Liver (tissue), 8 donors: ENCODE measurements at regions not wholly inside any gene's neighbourhood (a gene's known extent, or its start where the extent isn't known, plus 50 kb on each side); places are given as distances from the start of the nearest gene placed in this dataset.

ENCODE experiments used
- DNase-seq: peaks from one replicate; pipeline ENCODE4 v3.0.0-alpha.2; 2017; ENCODE audit warnings: low spot score
- H3K27ac ChIP-seq, 2 donors: one replicate each; pipeline ENCODE4 v1.7.0; 2013; ENCODE audit warnings: inconsistent platforms in 2 of 2, low read length in 2 of 2, control low read depth in 1 of 2, low read depth in 1 of 2, mild to moderate bottlenecking in 1 of 2
- H3K27me3 ChIP-seq, 4 donors: one replicate each; pipeline versions ENCODE4 v1.6.1 to v1.7.0; 2013; ENCODE audit warnings: low read length in 3 of 4, inconsistent platforms in 1 of 4, mild to moderate bottlenecking in 1 of 4, moderate library complexity in 1 of 4; ENCODE audit not compliant: control insufficient read depth in 4 of 4, insufficient read depth in 4 of 4
- H3K36me3 ChIP-seq, 4 donors: one replicate each; pipeline versions ENCODE4 v1.6.1 to v1.7.0; 2013; ENCODE audit warnings: low read length in 3 of 4, mild to moderate bottlenecking in 3 of 4, low read depth in 1 of 4, moderate library complexity in 1 of 4; ENCODE audit not compliant: control insufficient read depth in 4 of 4, insufficient read depth in 3 of 4
- H3K4me1 ChIP-seq, 4 donors: one replicate each; pipeline versions ENCODE4 v1.6.1 to v1.7.0; 2013; ENCODE audit warnings: low read length in 3 of 4, mild to moderate bottlenecking in 3 of 4, moderate library complexity in 1 of 4; ENCODE audit not compliant: control insufficient read depth in 4 of 4, insufficient read depth in 4 of 4
- H3K4me3 ChIP-seq, 3 donors: one replicate each; pipeline versions ENCODE4 v1.6.1 to v1.7.0; 2013; ENCODE audit warnings: low read length in 3 of 3, control low read depth in 1 of 3, low read depth in 1 of 3, mild to moderate bottlenecking in 1 of 3
- H3K9ac ChIP-seq, 2 donors: one replicate each; pipeline ENCODE4 v1.7.0; 2013; ENCODE audit warnings: low read length in 2 of 2, mild to moderate bottlenecking in 2 of 2, moderate library complexity in 2 of 2, control low read depth in 1 of 2, low read depth in 1 of 2
- H3K9me3 ChIP-seq, 4 donors: one replicate each; pipeline versions ENCODE4 v1.6.1 to v1.7.0; 2013; ENCODE audit warnings: low read length in 3 of 4; ENCODE audit not compliant: control insufficient read depth in 4 of 4
- ATF3 ChIP-seq: IDR thresholded peaks from 2 replicates; pipeline ENCODE4 v1.6.1; 2016; ENCODE audit warnings: antibody characterized with exemption
- CTCF ChIP-seq: fragments of 150-350 bp; IDR thresholded peaks from 2 replicates; pipeline ENCODE4 v1.5.1; 2017; ENCODE audit warnings: improper control_type of control experiment, low read depth, low read length; ENCODE audit not compliant: missing input control
- EGR1 ChIP-seq, 2 donors: IDR thresholded peaks; 2 replicates each; pipeline ENCODE4 v1.6.1; 2016 to 2018; ENCODE audit warnings: antibody characterized with exemption in 2 of 2, low read depth in 2 of 2
- FOXA1 ChIP-seq: IDR thresholded peaks from 2 replicates; pipeline ENCODE4 v1.6.1; 2016; ENCODE audit warnings: antibody characterized with exemption
- FOXA2 ChIP-seq: IDR thresholded peaks from 2 replicates; pipeline ENCODE4 v1.6.1; 2016; ENCODE audit warnings: antibody characterized with exemption
- GABPA ChIP-seq, 2 donors: IDR thresholded peaks in 1 of 2; conservative IDR thresholded peaks in 1 of 2; 2 replicates each; pipeline ENCODE4 v1.6.1; 2016; ENCODE audit warnings: antibody characterized with exemption in 2 of 2, mild to moderate bottlenecking in 1 of 2, moderate library complexity in 1 of 2
- HNF4A ChIP-seq, 2 donors: conservative IDR thresholded peaks; 2 replicates each; pipeline ENCODE4 v1.6.1; 2016; ENCODE audit warnings: antibody characterized with exemption in 2 of 2, mild to moderate bottlenecking in 2 of 2
- HNF4G ChIP-seq: IDR thresholded peaks from 2 replicates; pipeline ENCODE4 v1.6.1; 2016; ENCODE audit warnings: antibody characterized with exemption
- JUND ChIP-seq, 2 donors: IDR thresholded peaks; 2 replicates each; pipeline ENCODE4 v1.6.1; 2016; ENCODE audit warnings: antibody characterized with exemption in 2 of 2
- MAX ChIP-seq: IDR thresholded peaks from 2 replicates; pipeline ENCODE4 v1.6.1; 2016; ENCODE audit warnings: antibody characterized with exemption
- NR2F2 ChIP-seq: IDR thresholded peaks from 2 replicates; pipeline ENCODE4 v1.6.1; 2016; ENCODE audit warnings: antibody characterized with exemption
- RAD21 ChIP-seq, 2 donors: IDR thresholded peaks; 2 replicates each; pipeline ENCODE4 v1.6.1; 2016; ENCODE audit warnings: antibody characterized with exemption in 2 of 2, mild to moderate bottlenecking in 2 of 2
- REST ChIP-seq: IDR thresholded peaks from 2 replicates; pipeline ENCODE4 v1.6.1; 2016; ENCODE audit warnings: antibody characterized with exemption, mild to moderate bottlenecking
- RXRA ChIP-seq, 2 donors: IDR thresholded peaks; 2 replicates each; pipeline ENCODE4 v1.6.1; 2017 to 2018; ENCODE audit warnings: antibody characterized with exemption in 2 of 2, mild to moderate bottlenecking in 1 of 2
- SP1 ChIP-seq: IDR thresholded peaks from 2 replicates; pipeline ENCODE4 v1.6.1; 2018; ENCODE audit warnings: antibody characterized with exemption, mild to moderate bottlenecking
- TAF1 ChIP-seq: conservative IDR thresholded peaks from 2 replicates; pipeline ENCODE4 v1.6.1; 2016; ENCODE audit warnings: antibody characterized with exemption, mild to moderate bottlenecking
- YY1 ChIP-seq: IDR thresholded peaks from 2 replicates; pipeline ENCODE4 v1.6.1; 2016; ENCODE audit warnings: antibody characterized with exemption, mild to moderate bottlenecking
- ZBTB33 ChIP-seq: IDR thresholded peaks from 2 replicates; pipeline ENCODE4 v1.6.1; 2016; ENCODE audit warnings: antibody characterized with exemption
- WGBS: extraction: QIAGEN DNeasy Blood & Tissue Kit; methylation state at CpG from one replicate; pipeline ENCODE4 v1.1.7; 2013; 5-methylcytosine and 5-hydroxymethylcytosine counted together
- donor health status: healthy.
- donor health status: healthy.
- donor health status: healthy.
- donor health status: healthy.
- donor health status: healthy.

- TF ChIP-seq RAD21 (IDR thresholded peaks at IDR 0.05) (no peak), FOXA1 (no peak), HNF4G (no peak), YY1 (no peak), TAF1 (no peak), SP1 (no peak), JUND (IDR thresholded peaks at IDR 0.05) (no peak), ATF3 (no peak), NR2F2 (no peak), ZBTB33 (no peak), HNF4A (conservative IDR thresholded peaks at IDR 0.05) (no peak), EGR1 (IDR thresholded peaks at IDR 0.05; ENCODE audit: low read depth in 2 of 2) (no peak), REST (no peak), GABPA (IDR thresholded peaks at IDR 0.05 in 1 of 2, conservative IDR thresholded peaks at IDR 0.05 in 1 of 2) (no peak), MAX (no peak), CTCF (no peak), FOXA2 (no peak), RXRA (IDR thresholded peaks at IDR 0.05) (no peak)
- Histone ChIP-seq H3K36me3 (no peaks in the 10 kb centered on the region), H3K27me3 (peaks cover 0 to 7% (median 2%) of the 10 kb centered on the region in 4 donors), H3K4me3 (no peak overlapping the region), H3K27ac (no peak overlapping the region), H3K4me1 (no peaks in the 10 kb centered on the region), H3K9ac (no peak overlapping the region), H3K9me3 (peaks cover 0 to 4% (median 0%) of the 10 kb centered on the region in 4 donors)
- WGBS, result 79% methylated on average over 6 of the region's 6 CpGs
- no peak for DNase-seq
Measured at GRCh38 chr22:48043581-48043980, 1281.1 kb downstream of the TBC1D22A start.
